Activated B cell treated with CpG ODN at 0.5 μM for 24 hours (primary cell): ENCODE measurements at regions not wholly inside any gene's neighbourhood (a gene's known extent, or its start where the extent isn't known, plus 50 kb on each side); places are given as distances from the start of the nearest gene placed in this dataset.
"Not testable (repeated sequence)": the region's sequence is repeated elsewhere in the genome, so short reads cannot be mapped to it uniquely, and the experiment has no call there.

Source experiments
- ATAC-seq: fragments of 200-7000 bp; cut with Tn5 transposase; one replicate; pipeline ENCODE4 v1.10.0; 2021; ENCODE audit warnings: low read depth, mild to moderate bottlenecking, moderate library complexity
- CTCF ChIA-PET: fragments of 350-600 bp; sonication (Branson Sonifier 250); formaldehyde crosslinking; loops from one replicate; lab custom pipeline; 2021; ENCODE audit warnings: antibody characterized with exemption; lab: Charles Lee
- POLR2A ChIA-PET: fragments of 350-600 bp; sonication (Branson Sonifier 250); formaldehyde crosslinking; loops from one replicate; lab custom pipeline; 2021; ENCODE audit warnings: antibody characterized with exemption; lab: Charles Lee
- DNase-seq: peaks from one replicate; pipeline ENCODE4 v3.0.0; 2022
- H3K27ac Mint-ChIP-seq: one replicate; pipeline ENCODE4 v1.8.0; 2020; ENCODE audit warnings: mixed read lengths
- H3K27me3 Mint-ChIP-seq: one replicate; pipeline ENCODE4 v1.8.0; 2021; ENCODE audit warnings: mixed read lengths
- H3K36me3 Mint-ChIP-seq: one replicate; pipeline ENCODE4 v1.8.0; 2021; ENCODE audit warnings: low read depth, mixed read lengths
- H3K4me1 Mint-ChIP-seq: one replicate; pipeline ENCODE4 v1.8.0; 2021; ENCODE audit warnings: mixed read lengths
- H3K4me3 Mint-ChIP-seq: one replicate; pipeline ENCODE4 v1.8.0; 2020; ENCODE audit warnings: mild to moderate bottlenecking, mixed read lengths
- H3K9me3 Mint-ChIP-seq: one replicate; pipeline ENCODE4 v1.8.0; 2020; ENCODE audit warnings: mixed read lengths
- intact Hi-C: fragments of 100-400 bp; cut with micrococcal nuclease; formaldehyde crosslinking; loops from one replicate; pipeline ENCODE4 v1.15.1; 2024
- TF ChIP-seq, protein P1 (sequence below): fragments of 200-600 bp; IDR thresholded peaks from one replicate; pipeline ENCODE4 v1.8.0; 2022; ENCODE audit warnings: antibody characterized with exemption, mild to moderate bottlenecking

- H3K4me3 Mint-ChIP-seq: no peak overlapping the region
- ATAC-seq (no peak), DNase-seq (no peak)
- no peak overlapping the region for H3K27ac Mint-ChIP-seq
- no peaks in the 10 kb centered on the region for H3K36me3 Mint-ChIP-seq
- H3K4me1 Mint-ChIP-seq: no peaks in the 10 kb centered on the region
- intact Hi-C loops: no loop called here
- TF ChIP-seq, protein P1, sequence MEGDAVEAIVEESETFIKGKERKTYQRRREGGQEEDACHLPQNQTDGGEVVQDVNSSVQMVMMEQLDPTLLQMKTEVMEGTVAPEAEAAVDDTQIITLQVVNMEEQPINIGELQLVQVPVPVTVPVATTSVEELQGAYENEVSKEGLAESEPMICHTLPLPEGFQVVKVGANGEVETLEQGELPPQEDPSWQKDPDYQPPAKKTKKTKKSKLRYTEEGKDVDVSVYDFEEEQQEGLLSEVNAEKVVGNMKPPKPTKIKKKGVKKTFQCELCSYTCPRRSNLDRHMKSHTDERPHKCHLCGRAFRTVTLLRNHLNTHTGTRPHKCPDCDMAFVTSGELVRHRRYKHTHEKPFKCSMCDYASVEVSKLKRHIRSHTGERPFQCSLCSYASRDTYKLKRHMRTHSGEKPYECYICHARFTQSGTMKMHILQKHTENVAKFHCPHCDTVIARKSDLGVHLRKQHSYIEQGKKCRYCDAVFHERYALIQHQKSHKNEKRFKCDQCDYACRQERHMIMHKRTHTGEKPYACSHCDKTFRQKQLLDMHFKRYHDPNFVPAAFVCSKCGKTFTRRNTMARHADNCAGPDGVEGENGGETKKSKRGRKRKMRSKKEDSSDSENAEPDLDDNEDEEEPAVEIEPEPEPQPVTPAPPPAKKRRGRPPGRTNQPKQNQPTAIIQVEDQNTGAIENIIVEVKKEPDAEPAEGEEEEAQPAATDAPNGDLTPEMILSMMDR: no peak
- H3K27me3 Mint-ChIP-seq: no peaks in the 10 kb centered on the region
- peaks cover 19% of the 10 kb centered on the region for H3K9me3 Mint-ChIP-seq
- POLR2A ChIA-PET: no interaction called here
- CTCF ChIA-PET: no interaction called here
Measured at GRCh38 chr7:63054191-63054661, 944.4 kb upstream of the ZNF722 start.

DNA sequence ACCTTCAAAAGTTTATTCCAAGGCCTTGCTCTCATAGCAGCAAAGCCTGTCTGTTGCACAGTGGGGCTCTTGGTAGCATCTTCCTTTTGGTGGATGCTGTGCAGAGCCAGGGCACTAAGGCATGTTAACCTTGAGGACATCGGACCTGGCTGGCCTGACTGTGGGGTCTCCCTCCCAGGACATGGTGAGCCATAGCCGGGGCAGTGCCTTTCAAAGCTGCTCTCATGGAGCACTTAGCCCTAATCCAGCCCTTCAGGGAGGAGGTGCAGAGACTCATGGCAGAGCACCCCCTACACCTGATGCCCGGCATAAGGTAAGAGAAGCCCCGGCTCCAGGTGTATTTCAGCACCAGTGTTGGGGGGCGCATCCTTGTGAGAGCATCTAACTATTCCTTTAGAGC, 941.4 kb upstream of the ZNF722 start:
- CTCF ChIA-PET: no interaction called here
- intact Hi-C loops: no loop called here
- TF ChIP-seq, protein P1: no peak

DNA sequence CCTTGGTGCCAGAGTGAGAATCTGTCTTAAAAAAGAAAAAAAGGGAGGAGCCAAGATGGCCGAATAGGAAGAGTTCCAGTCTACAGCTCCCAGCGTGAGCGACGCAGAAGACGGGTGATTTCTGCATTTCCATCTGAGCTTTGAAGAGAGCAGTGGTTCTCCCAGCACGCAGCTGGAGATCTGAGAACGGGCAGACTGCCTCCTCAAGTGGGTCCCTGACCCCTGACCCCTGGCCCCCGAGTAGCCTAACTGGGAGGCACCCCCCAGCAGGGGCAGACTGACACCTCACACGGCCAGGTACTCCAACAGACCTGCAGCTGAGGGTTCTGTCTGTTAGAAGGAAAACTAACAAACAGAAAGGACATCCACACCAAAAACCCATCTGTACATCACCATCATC, 937.9 kb upstream of the ZNF722 start:
- ATAC-seq, H3K4me1 Mint-ChIP-seq, H3K36me3 Mint-ChIP-seq, DNase-seq, POLR2A ChIA-PET, H3K4me3 Mint-ChIP-seq, intact Hi-C loops, H3K27me3 Mint-ChIP-seq, H3K27ac Mint-ChIP-seq, CTCF ChIA-PET, H3K9me3 Mint-ChIP-seq: not testable (repeated sequence)

More for the DNA sequence above, 941.4 kb upstream of the ZNF722 start:
- Mint-ChIP-seq H3K4me1 (no peaks in the 10 kb centered on the region), H3K4me3 (no peak overlapping the region), H3K27ac (no peak overlapping the region), H3K27me3 (no peaks in the 10 kb centered on the region), H3K36me3 (no peaks in the 10 kb centered on the region), H3K9me3 (peaks cover 14% of the 10 kb centered on the region)
- ATAC-seq (no peak), DNase-seq (no peak)
- POLR2A ChIA-PET: no interaction called here

DNA sequence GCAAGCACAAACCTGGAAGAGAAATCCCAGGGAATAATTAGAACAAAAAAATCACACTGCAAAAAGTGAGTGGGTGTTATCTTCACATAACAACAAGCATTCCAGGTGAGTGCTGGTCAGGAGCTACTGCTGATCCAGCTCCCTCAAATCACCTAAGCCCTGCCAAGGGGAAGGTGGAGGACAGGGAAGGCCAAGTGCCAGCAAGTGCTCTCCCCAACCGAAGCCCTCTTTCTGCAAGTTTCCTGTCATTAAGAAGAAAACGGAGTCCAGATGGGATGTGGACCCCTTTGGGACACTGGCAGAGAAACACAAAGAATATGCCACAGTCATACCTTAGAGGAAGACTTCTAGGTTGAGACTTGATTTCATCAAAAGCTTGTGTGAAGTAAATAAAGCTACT, 933.0 kb upstream of the ZNF722 start:
- ChIA-PET CTCF (no interaction called here), POLR2A (no interaction called here)
- H3K27me3 Mint-ChIP-seq: no peaks in the 10 kb centered on the region
- no peak overlapping the region for H3K4me3 Mint-ChIP-seq
- DNase-seq: no peak
- no peak for ATAC-seq
- TF ChIP-seq, protein P1: no peak
- H3K36me3 Mint-ChIP-seq: no peaks in the 10 kb centered on the region
- no peaks in the 10 kb centered on the region for H3K4me1 Mint-ChIP-seq
- intact Hi-C loops: no loop called here
- no peak overlapping the region for H3K27ac Mint-ChIP-seq
- peaks cover 15% of the 10 kb centered on the region for H3K9me3 Mint-ChIP-seq

DNA sequence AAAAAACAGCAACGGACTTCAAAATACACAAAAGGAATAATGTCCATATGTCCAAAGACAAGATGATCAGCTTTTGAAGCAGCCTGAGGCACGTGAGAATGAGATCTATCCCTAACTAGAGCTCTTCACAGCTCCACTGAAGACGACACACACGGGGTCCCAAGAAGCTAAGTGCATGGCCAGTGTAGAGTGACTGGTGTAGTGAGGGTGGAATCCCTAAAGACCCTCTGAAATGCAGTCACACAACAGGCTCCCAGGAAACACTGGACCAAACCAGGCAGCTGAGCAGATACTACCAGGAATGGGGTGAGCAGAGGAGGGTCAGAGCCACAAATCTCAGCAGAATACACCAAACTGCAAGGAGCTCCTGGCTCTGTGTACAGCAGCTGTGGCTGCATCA, 932.4 kb upstream of the ZNF722 start:
- intact Hi-C loops, DNase-seq, H3K27ac Mint-ChIP-seq, H3K27me3 Mint-ChIP-seq, CTCF ChIA-PET, H3K36me3 Mint-ChIP-seq, H3K4me1 Mint-ChIP-seq, H3K4me3 Mint-ChIP-seq, ATAC-seq, POLR2A ChIA-PET: not testable (repeated sequence)
- H3K9me3 Mint-ChIP-seq: peaks cover 15% of the 10 kb centered on the region

GRCh38 chr7:63067897-63068585, 930.6 kb upstream of the ZNF722 start:
- DNase-seq (no peak), ATAC-seq (no peak)
- TF ChIP-seq, protein P1: no peak
- Mint-ChIP-seq H3K9me3 (peaks cover 20% of the 10 kb centered on the region), H3K27ac (no peak overlapping the region), H3K27me3 (no peaks in the 10 kb centered on the region), H3K4me3 (no peak overlapping the region), H3K4me1 (no peaks in the 10 kb centered on the region), H3K36me3 (no peaks in the 10 kb centered on the region)
- ChIA-PET POLR2A (no interaction called here), CTCF (no interaction called here)
- intact Hi-C loops: no loop called here
